Neuronal stem cell (in vitro differentiated cells): ENCODE measurements at regions not wholly inside any gene's neighbourhood (a gene's known extent, or its start where the extent isn't known, plus 50 kb on each side); places are given as distances from the start of the nearest gene placed in this dataset.

Experiments
- DNase-seq: peaks from one replicate; pipeline ENCODE4 v3.0.0-alpha.2; 2013; ENCODE audit warnings: low spot score
- H2AFZ ChIP-seq: one replicate; pipeline ENCODE4 v1.6.1; 2013; ENCODE audit warnings: mild to moderate bottlenecking, low read length, inconsistent platforms
- H2AK5ac ChIP-seq: 2 replicates; pipeline ENCODE4 v1.6.1; 2013; ENCODE audit warnings: low read depth, mild to moderate bottlenecking, inconsistent platforms, low read length, moderate library complexity, mixed read lengths
- H2BK120ac ChIP-seq: 2 replicates; pipeline ENCODE4 v1.6.1; 2013; ENCODE audit warnings: low read depth, mild to moderate bottlenecking, inconsistent platforms, low read length, moderate library complexity, mixed read lengths
- H2BK12ac ChIP-seq: one replicate; pipeline ENCODE4 v1.6.1; 2013; ENCODE audit warnings: low read length, inconsistent platforms
- H2BK15ac ChIP-seq: 2 replicates; pipeline ENCODE4 v1.6.1; 2013; ENCODE audit warnings: mild to moderate bottlenecking, low read length, inconsistent platforms, mixed read lengths
- H2BK5ac ChIP-seq: one replicate; pipeline ENCODE4 v1.6.1; 2013; ENCODE audit warnings: inconsistent platforms, mild to moderate bottlenecking, low read length, moderate library complexity
- H3K14ac ChIP-seq: one replicate; pipeline ENCODE4 v1.6.1; 2013; ENCODE audit warnings: low read length, inconsistent platforms
- H3K18ac ChIP-seq: 2 replicates; pipeline ENCODE4 v1.6.1; 2013; ENCODE audit warnings: low read length, inconsistent platforms
- H3K23ac ChIP-seq: 2 replicates; pipeline ENCODE4 v1.6.1; 2013; ENCODE audit warnings: low read depth, mild to moderate bottlenecking, mixed read lengths, low read length, inconsistent platforms; ENCODE audit not compliant: poor library complexity
- H3K27ac ChIP-seq: replicated peaks from 3 replicates; pipeline ENCODE4 v1.5.1; 2013; ENCODE audit warnings: low read length, inconsistent platforms
- H3K27me3 ChIP-seq, 3 experiments: 2 replicates each; pipeline ENCODE4 v1.6.1; 2013; ENCODE audit warnings: low read length in 3 of 3, mild to moderate bottlenecking in 2 of 3, inconsistent platforms in 1 of 3, low read depth in 1 of 3, mixed read lengths in 1 of 3, moderate library complexity in 1 of 3; ENCODE audit not compliant: control insufficient read depth in 3 of 3, insufficient read depth in 3 of 3
- H3K36me3 ChIP-seq, 2 donors: replicated peaks in 1 of 2; 2 replicates each; pipeline ENCODE4 v1.6.1; 2013; ENCODE audit warnings: low read length in 2 of 2; ENCODE audit not compliant: control insufficient read depth in 2 of 2, insufficient read depth in 2 of 2
- H3K4ac ChIP-seq: 2 replicates; pipeline ENCODE4 v1.6.1; 2013; ENCODE audit warnings: inconsistent platforms, mild to moderate bottlenecking, low read length, moderate library complexity
- H3K4me1 ChIP-seq, 2 donors: 1 replicate in 1 of 2; 2 replicates in 1 of 2; pipeline ENCODE4 v1.6.1; 2013; ENCODE audit warnings: low read length in 2 of 2, low read depth in 1 of 2; ENCODE audit not compliant: control insufficient read depth in 2 of 2, insufficient read depth in 1 of 2
- H3K4me2 ChIP-seq: one replicate; pipeline ENCODE4 v1.6.1; 2013; ENCODE audit warnings: mild to moderate bottlenecking, low read length, inconsistent platforms; ENCODE audit not compliant: insufficient read depth, poor library complexity, severe bottlenecking
- H3K4me3 ChIP-seq, 2 donors: 2 replicates each; pipeline ENCODE4 v1.5.1; 2013; ENCODE audit warnings: low read length in 2 of 2, mild to moderate bottlenecking in 2 of 2, inconsistent platforms in 1 of 2, moderate library complexity in 1 of 2
- H3K79me1 ChIP-seq: one replicate; pipeline ENCODE4 v1.6.1; 2013; ENCODE audit warnings: low read depth, mild to moderate bottlenecking, inconsistent platforms, low read length, moderate library complexity
- H3K9ac ChIP-seq: one replicate; pipeline ENCODE4 v1.6.1; 2013; ENCODE audit warnings: mild to moderate bottlenecking, low read depth, low read length, inconsistent platforms; ENCODE audit not compliant: poor library complexity
- H3K9me3 ChIP-seq, 2 donors: replicated peaks in 1 of 2; 2 replicates each; pipeline versions ENCODE3 to v1.6.1; 2013; ENCODE audit warnings: low read length in 2 of 2, mild to moderate bottlenecking in 2 of 2, inconsistent platforms in 1 of 2, low read depth in 1 of 2, mixed read lengths in 1 of 2, moderate library complexity in 1 of 2; ENCODE audit not compliant: control insufficient read depth in 2 of 2, insufficient read depth in 1 of 2
- H4K8ac ChIP-seq: one replicate; pipeline ENCODE4 v1.6.1; 2013; ENCODE audit warnings: low read depth, mild to moderate bottlenecking, inconsistent platforms, low read length, moderate library complexity
- H4K91ac ChIP-seq: one replicate; pipeline ENCODE4 v1.6.1; 2013; ENCODE audit warnings: low read length, low read depth, mild to moderate bottlenecking, inconsistent platforms; ENCODE audit not compliant: poor library complexity
- WGBS, 2 donors: extraction: QIAGEN DNeasy Blood & Tissue Kit; methylation state at CpG; one replicate each; pipeline ENCODE4 v1.1.7; 2013; ENCODE audit warnings: missing lambda C conversion rate in 2 of 2, mixed read lengths in 1 of 2; ENCODE audit not compliant: insufficient read length in 2 of 2, insufficient replicate concordance in 1 of 2; ENCODE audit errors: extremely low coverage in 2 of 2; 5-methylcytosine and 5-hydroxymethylcytosine counted together

GRCh38 chr7:110210941-110211608 lies 879.9 kb upstream of the LRRN3 start:
- no CpG with 5 or more reads among the region's 1 CpG for WGBS, 2 donors
- Histone ChIP-seq H3K36me3 (no peaks in the 10 kb centered on the region), H3K14ac (no peak overlapping the region), H2BK15ac (no peak overlapping the region), H3K18ac (no peak overlapping the region), H3K4me2 (no peak overlapping the region), H2AFZ (no peak overlapping the region), H3K27ac (no peak overlapping the region), H4K8ac (no peak overlapping the region), H2BK12ac (no peak overlapping the region), H3K9ac (no peak overlapping the region), H2BK5ac (no peak overlapping the region), H2AK5ac (no peak overlapping the region), H3K4me1 (peaks cover 0 to 4% of the 10 kb centered on the region in 2 donors), H3K4me3 (no peak overlapping the region), H3K4ac (no peak overlapping the region), H3K23ac (no peak overlapping the region), H3K79me1 (no peaks in the 10 kb centered on the region), H4K91ac (no peak overlapping the region), H2BK120ac (no peak overlapping the region), H3K27me3 (no peaks in the 10 kb centered on the region), H3K9me3 (peaks cover 0 to 6% of the 10 kb centered on the region in 2 donors)
- DNase-seq: no peak

GRCh38 chr7:110224643-110225042 lies 866.3 kb upstream of the LRRN3 start:
- H3K9me3 ChIP-seq: peaks cover 0 to 4% of the 10 kb centered on the region in 2 donors
- H3K14ac ChIP-seq: no peak overlapping the region
- peak overlapping the region; percentile 73 for H3K23ac ChIP-seq
- no peaks in the 10 kb centered on the region for H3K27me3 ChIP-seq
- H2BK15ac ChIP-seq: no peak overlapping the region
- no peak overlapping the region for H3K4ac ChIP-seq
- H2BK12ac ChIP-seq: no peak overlapping the region
- H3K36me3 ChIP-seq: no peaks in the 10 kb centered on the region
- H2BK5ac ChIP-seq: no peak overlapping the region
- no peaks in the 10 kb centered on the region for H3K4me1 ChIP-seq
- H3K79me1 ChIP-seq: no peaks in the 10 kb centered on the region
- H3K4me3 ChIP-seq: no peak overlapping the region
- H2AK5ac ChIP-seq: no peak overlapping the region
- H3K27ac ChIP-seq: no peak overlapping the region
- H3K4me2 ChIP-seq: no peak overlapping the region
- DNase-seq: no peak
- H4K91ac ChIP-seq: no peak overlapping the region
- no peak overlapping the region for H2AFZ ChIP-seq
- H2BK120ac ChIP-seq: no peak overlapping the region
- H3K9ac ChIP-seq: no peak overlapping the region
- no peak overlapping the region for H4K8ac ChIP-seq
- no peak overlapping the region for H3K18ac ChIP-seq

GRCh38 chr7:110246118-110246517 lies 844.8 kb upstream of the LRRN3 start:
- no peak overlapping the region for H3K27ac ChIP-seq
- no peak overlapping the region for H2BK15ac ChIP-seq
- no peak overlapping the region for H3K23ac ChIP-seq
- no peak overlapping the region for H2AFZ ChIP-seq
- H3K9me3 ChIP-seq: no peaks in the 10 kb centered on the region
- H2AK5ac ChIP-seq: no peak overlapping the region
- H2BK12ac ChIP-seq: no peak overlapping the region
- H3K4me1 ChIP-seq: no peaks in the 10 kb centered on the region
- H3K4me2 ChIP-seq: no peak overlapping the region
- no peaks in the 10 kb centered on the region for H3K36me3 ChIP-seq
- H4K91ac ChIP-seq: no peak overlapping the region
- no peak overlapping the region for H2BK5ac ChIP-seq
- H3K27me3 ChIP-seq: no peaks in the 10 kb centered on the region
- WGBS, 2 donors: no CpG with 5 or more reads among the region's 1 CpG
- no peak overlapping the region for H2BK120ac ChIP-seq
- no peak overlapping the region for H3K4me3 ChIP-seq
- H3K14ac ChIP-seq: no peak overlapping the region
- no peak for DNase-seq
- H3K18ac ChIP-seq: no peak overlapping the region
- no peaks in the 10 kb centered on the region for H3K79me1 ChIP-seq
- no peak overlapping the region for H3K9ac ChIP-seq
- H4K8ac ChIP-seq: no peak overlapping the region
- H3K4ac ChIP-seq: no peak overlapping the region

GRCh38 chr7:110253093-110253492 lies 837.8 kb upstream of the LRRN3 start:
- no peak overlapping the region for H3K14ac ChIP-seq
- no peak overlapping the region for H2BK15ac ChIP-seq
- H3K9ac ChIP-seq: no peak overlapping the region
- no peak overlapping the region for H4K8ac ChIP-seq
- no peak overlapping the region for H2AK5ac ChIP-seq
- no peak overlapping the region for H3K27ac ChIP-seq
- no peak overlapping the region for H2BK12ac ChIP-seq
- H4K91ac ChIP-seq: no peak overlapping the region
- H3K18ac ChIP-seq: no peak overlapping the region
- no peak overlapping the region for H3K4me3 ChIP-seq
- no peak overlapping the region for H3K4me2 ChIP-seq
- no peak overlapping the region for H2BK120ac ChIP-seq
- H2AFZ ChIP-seq: no peak overlapping the region
- WGBS, 2 donors: no CpG with 5 or more reads among the region's 4 CpGs
- H3K4me1 ChIP-seq: no peaks in the 10 kb centered on the region
- H3K27me3 ChIP-seq: no peaks in the 10 kb centered on the region
- no peak overlapping the region for H3K4ac ChIP-seq
- no peak overlapping the region for H2BK5ac ChIP-seq
- H3K9me3 ChIP-seq: no peaks in the 10 kb centered on the region
- H3K79me1 ChIP-seq: no peaks in the 10 kb centered on the region
- H3K36me3 ChIP-seq: no peaks in the 10 kb centered on the region
- no peak for DNase-seq
- no peak overlapping the region for H3K23ac ChIP-seq
